NT2/D1 (cell line): ENCODE measurements at regions not wholly inside any gene's neighbourhood (a gene's known extent, or its start where the extent isn't known, plus 50 kb on each side); places are given as distances from the start of the nearest gene placed in this dataset.

ENCODE experiments used
- DNase-seq: peaks from one replicate; pipeline ENCODE4 v3.0.0-alpha.2; 2011; ENCODE audit warnings: low read depth, low spot score
- H3K27me3 ChIP-seq: 2 replicates; pipeline ENCODE4 v1.6.0; 2011; ENCODE audit warnings: mild to moderate bottlenecking; ENCODE audit not compliant: insufficient read length, insufficient read depth
- H3K36me3 ChIP-seq: 2 replicates; pipeline ENCODE4 v1.6.1; 2011; ENCODE audit warnings: mild to moderate bottlenecking, low read length, mixed read lengths; ENCODE audit not compliant: insufficient read depth, insufficient read length
- H3K4me1 ChIP-seq: 2 replicates; pipeline ENCODE4 v1.5.1; 2011; ENCODE audit not compliant: insufficient read depth, insufficient read length
- H3K4me3 ChIP-seq: 2 replicates; pipeline ENCODE4 v1.5.1; 2011; ENCODE audit warnings: low read depth; ENCODE audit not compliant: insufficient read length
- H3K9ac ChIP-seq: 2 replicates; pipeline ENCODE4 v1.6.0; 2011; ENCODE audit warnings: low read depth; ENCODE audit not compliant: insufficient read length
- H3K9me3 ChIP-seq: 2 replicates; pipeline ENCODE4 v1.5.1; 2011; ENCODE audit warnings: mild to moderate bottlenecking, low read length; ENCODE audit not compliant: insufficient read depth
- SUZ12 ChIP-seq: IDR thresholded peaks from 2 replicates; pipeline ENCODE4 v1.6.1; 2011; ENCODE audit not compliant: insufficient read length, insufficient read depth; ENCODE audit errors: extremely low read depth
- YY1 ChIP-seq: IDR thresholded peaks from 2 replicates; pipeline ENCODE4 v1.6.1; 2011; ENCODE audit not compliant: insufficient read length, insufficient read depth
- ZNF274 ChIP-seq: IDR thresholded peaks from 2 replicates; pipeline ENCODE4 v1.6.1; 2011; ENCODE audit warnings: mild to moderate bottlenecking, low read depth, low read length

DNA sequence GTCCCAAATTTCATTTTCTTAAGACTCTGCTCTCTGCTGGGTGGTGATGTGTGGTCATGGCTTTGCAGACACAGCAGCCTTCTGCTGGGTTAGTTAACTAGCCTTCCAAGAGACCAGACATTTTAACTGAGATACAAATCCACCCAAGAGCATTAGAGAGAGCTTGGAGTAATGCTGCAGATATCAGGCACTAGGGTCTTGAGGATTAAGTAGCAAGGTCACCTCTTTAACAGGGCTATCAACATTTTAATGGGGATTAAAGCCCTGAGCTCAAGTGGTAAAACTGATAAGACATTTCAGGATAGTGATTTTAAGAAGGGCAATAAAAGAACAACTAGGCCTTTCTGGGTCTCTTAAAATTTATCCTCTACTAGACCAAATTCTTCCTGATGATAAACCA lies 461.2 kb downstream of the MEIS1 start:
- TF ChIP-seq ZNF274, result no peak
- no peak for TF ChIP-seq SUZ12
- TF ChIP-seq YY1, result no peak
- H3K4me3 ChIP-seq, result no peak overlapping the region
- H3K36me3 ChIP-seq, result no peaks in the 10 kb centered on the region
- H3K27me3 ChIP-seq, result no peaks in the 10 kb centered on the region
- no peak for DNase-seq
- H3K9me3 ChIP-seq, result no peaks in the 10 kb centered on the region
- no peak overlapping the region for H3K9ac ChIP-seq
- H3K4me1 ChIP-seq, result no peaks in the 10 kb centered on the region

DNA sequence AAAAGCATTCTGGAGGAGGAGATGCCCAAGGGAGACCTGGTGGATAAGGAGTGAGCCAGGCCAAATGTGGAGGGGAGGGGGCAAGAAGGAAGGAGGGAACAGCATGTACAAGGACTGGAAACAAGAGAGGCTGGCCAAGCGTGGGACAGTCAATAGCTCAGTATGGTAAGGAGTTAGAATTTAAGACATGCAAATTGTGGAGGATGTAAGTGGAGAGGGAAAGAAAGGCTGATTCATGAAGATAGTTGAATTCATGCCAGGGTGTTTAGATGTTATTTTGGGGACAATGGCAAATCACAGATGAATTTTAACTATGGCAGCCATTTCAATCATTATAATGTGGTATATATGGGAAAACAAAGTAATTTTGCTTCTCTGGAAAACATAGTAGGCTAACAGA lies 462.3 kb downstream of the MEIS1 start:
- no peaks in the 10 kb centered on the region for H3K9me3 ChIP-seq
- H3K4me3 ChIP-seq, result no peak overlapping the region
- no peaks in the 10 kb centered on the region for H3K4me1 ChIP-seq
- no peaks in the 10 kb centered on the region for H3K36me3 ChIP-seq
- TF ChIP-seq ZNF274, result no peak
- no peak for TF ChIP-seq SUZ12
- TF ChIP-seq YY1, result no peak
- no peaks in the 10 kb centered on the region for H3K27me3 ChIP-seq
- H3K9ac ChIP-seq, result no peak overlapping the region
- no peak for DNase-seq

DNA sequence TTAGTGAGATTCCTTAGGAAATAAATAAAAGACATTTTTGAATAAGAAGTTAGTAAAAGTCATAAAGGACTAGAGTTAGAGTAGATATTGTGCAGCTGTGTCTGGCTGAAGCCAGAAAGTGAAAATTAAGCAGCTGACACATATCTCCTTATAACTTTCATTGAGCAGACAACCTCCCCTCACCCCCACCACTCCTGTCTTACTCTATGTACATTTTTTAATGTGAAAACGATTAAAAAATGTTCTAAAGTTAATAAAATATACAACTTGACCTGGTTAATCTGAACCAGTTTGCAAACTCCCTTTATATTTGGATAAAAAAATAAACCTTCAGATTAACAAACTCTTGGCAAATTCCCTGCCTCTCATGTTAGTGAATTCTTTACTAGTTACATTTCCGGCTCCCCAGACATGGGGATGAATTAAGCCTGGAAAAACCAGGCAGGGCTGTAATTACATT lies 462.8 kb downstream of the MEIS1 start:
- Histone ChIP-seq H3K9ac (no peak overlapping the region), H3K4me1 (no peaks in the 10 kb centered on the region), H3K4me3 (no peak overlapping the region), H3K36me3 (no peaks in the 10 kb centered on the region), H3K27me3 (no peaks in the 10 kb centered on the region), H3K9me3 (no peaks in the 10 kb centered on the region)
- TF ChIP-seq ZNF274 (no peak), YY1 (no peak), SUZ12 (no peak)
- DNase-seq, result no peak

DNA sequence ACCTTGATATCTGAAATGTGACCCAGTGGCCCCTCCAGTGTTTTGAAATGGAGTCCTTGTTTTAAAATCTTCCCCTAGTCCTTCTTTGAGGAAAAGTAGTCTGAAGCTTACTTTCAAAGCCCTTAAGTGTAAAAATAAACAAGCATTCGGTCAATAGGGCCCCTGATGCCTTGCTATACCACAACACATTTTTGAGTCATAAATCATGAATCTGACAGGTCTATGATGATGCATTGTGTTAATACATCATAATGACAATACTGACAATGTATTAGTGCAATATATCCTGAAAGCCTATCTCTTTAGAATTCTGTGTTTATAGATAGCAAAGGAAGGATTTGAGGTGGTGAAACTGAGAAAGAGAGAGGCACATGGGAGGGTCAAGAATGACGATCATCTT lies 464.2 kb downstream of the MEIS1 start:
- H3K36me3 ChIP-seq, result no peaks in the 10 kb centered on the region
- no peaks in the 10 kb centered on the region for H3K4me1 ChIP-seq
- H3K9me3 ChIP-seq, result no peaks in the 10 kb centered on the region
- H3K27me3 ChIP-seq, result no peaks in the 10 kb centered on the region
- no peak overlapping the region for H3K4me3 ChIP-seq
- no peak overlapping the region for H3K9ac ChIP-seq
- TF ChIP-seq SUZ12, result no peak
- TF ChIP-seq YY1, result no peak
- no peak for TF ChIP-seq ZNF274
- DNase-seq, result no peak

GRCh38 chr2:66899648-66900047 lies 464.7 kb downstream of the MEIS1 start:
- H3K9ac ChIP-seq, result no peak overlapping the region
- DNase-seq, result no peak
- no peaks in the 10 kb centered on the region for H3K27me3 ChIP-seq
- TF ChIP-seq ZNF274 (no peak), SUZ12 (no peak), YY1 (no peak)
- no peaks in the 10 kb centered on the region for H3K36me3 ChIP-seq
- H3K4me3 ChIP-seq, result no peak overlapping the region
- no peaks in the 10 kb centered on the region for H3K4me1 ChIP-seq
- H3K9me3 ChIP-seq, result no peaks in the 10 kb centered on the region

DNA sequence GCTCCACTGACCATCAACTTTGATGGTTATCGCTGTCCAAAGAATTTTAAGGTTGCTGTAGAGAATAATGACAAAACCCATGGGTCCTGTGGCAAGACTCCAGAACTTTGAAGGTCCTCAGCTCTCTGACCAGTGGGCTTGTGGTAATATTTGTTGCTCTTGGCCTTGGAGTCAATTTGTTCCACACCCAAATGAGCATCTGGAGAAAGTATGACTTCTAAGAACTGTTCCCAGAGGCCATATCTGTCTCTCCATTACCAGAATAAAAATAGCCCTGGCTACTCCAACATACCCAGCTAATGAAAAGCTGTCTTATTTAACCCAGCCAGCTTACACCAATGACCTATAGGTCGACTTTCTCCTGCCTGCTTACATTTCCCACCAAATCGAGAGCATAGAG lies 466.4 kb downstream of the MEIS1 start:
- TF ChIP-seq YY1, result no peak
- TF ChIP-seq ZNF274, result no peak
- TF ChIP-seq SUZ12, result no peak
- H3K4me1 ChIP-seq, result no peaks in the 10 kb centered on the region

DNA sequence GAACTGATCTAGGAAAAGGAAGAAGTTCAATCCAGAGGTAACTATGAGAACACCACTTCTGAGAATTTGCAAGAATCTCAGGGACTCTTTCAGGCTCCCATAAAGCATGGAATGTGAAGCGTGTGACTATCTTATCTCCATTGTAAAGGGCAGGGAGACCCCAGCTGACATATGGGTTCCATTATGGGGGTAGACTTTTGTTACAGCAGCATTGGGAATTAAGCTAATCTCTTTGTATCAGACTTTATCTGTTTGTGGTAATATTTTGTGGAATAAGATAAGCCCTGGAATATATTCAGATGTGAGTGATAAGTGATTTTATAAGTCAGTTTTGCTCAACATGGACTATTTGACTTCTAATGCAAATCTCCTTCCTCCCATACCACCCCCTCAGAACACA lies 468.3 kb downstream of the MEIS1 start:
- Histone ChIP-seq H3K4me1 (no peaks in the 10 kb centered on the region), H3K27me3 (no peaks in the 10 kb centered on the region), H3K9me3 (no peaks in the 10 kb centered on the region), H3K36me3 (no peaks in the 10 kb centered on the region), H3K4me3 (no peak overlapping the region), H3K9ac (no peak overlapping the region)
- TF ChIP-seq YY1 (no peak), ZNF274 (no peak), SUZ12 (no peak)
- no peak for DNase-seq

More for the DNA sequence above, 466.4 kb downstream of the MEIS1 start:
- Histone ChIP-seq H3K27me3 (no peaks in the 10 kb centered on the region), H3K36me3 (no peaks in the 10 kb centered on the region), H3K4me3 (no peak overlapping the region), H3K9ac (no peak overlapping the region), H3K9me3 (no peaks in the 10 kb centered on the region)
- DNase-seq, result no peak

DNA sequence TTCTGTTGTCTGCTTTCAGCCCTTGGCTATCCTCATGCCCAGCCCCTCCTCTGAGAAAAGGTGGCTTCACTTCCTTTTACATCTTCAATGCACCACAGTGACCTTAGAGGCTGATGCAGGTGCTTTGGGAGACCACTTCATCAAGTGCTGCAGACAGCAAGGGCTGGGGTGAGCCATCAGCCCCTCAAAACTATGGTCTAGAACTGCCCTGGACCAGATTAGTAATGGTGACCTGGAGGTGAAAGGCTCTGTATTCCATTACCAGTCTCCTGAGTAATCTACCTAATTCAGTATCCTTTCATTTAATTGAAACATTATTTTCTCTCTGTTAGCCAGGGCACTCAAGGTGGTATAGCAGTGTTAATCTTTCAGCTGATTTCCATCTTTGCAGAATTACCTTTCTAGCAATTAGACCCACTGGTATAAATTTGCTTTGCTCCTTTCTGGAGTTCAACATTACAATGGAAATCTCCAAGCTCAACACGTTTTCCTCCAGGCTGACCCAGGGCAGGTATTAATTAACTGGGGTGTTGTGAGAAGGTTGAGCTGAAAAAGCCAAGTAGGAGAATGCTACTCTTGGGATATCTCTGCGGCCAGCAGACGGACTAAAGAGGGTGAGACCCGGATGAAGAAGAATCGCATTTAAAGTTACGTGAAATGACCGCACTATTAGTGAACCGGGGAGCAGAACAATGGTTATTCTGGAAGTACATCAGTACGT lies 469.0 kb downstream of the MEIS1 start:
- TF ChIP-seq YY1 (no peak), SUZ12 (no peak), ZNF274 (no peak)
- no peaks in the 10 kb centered on the region for H3K36me3 ChIP-seq
- H3K4me1 ChIP-seq, result no peaks in the 10 kb centered on the region
- no peak overlapping the region for H3K9ac ChIP-seq
- no peak overlapping the region for H3K4me3 ChIP-seq
- no peaks in the 10 kb centered on the region for H3K9me3 ChIP-seq
- no peaks in the 10 kb centered on the region for H3K27me3 ChIP-seq
- DNase-seq, result no peak
